ENCODE measurements at regions not wholly inside any gene's neighbourhood (a gene's known extent, or its start where the extent isn't known, plus 50 kb on each side); places are given as distances from the start of the nearest gene placed in this dataset.

DNA sequence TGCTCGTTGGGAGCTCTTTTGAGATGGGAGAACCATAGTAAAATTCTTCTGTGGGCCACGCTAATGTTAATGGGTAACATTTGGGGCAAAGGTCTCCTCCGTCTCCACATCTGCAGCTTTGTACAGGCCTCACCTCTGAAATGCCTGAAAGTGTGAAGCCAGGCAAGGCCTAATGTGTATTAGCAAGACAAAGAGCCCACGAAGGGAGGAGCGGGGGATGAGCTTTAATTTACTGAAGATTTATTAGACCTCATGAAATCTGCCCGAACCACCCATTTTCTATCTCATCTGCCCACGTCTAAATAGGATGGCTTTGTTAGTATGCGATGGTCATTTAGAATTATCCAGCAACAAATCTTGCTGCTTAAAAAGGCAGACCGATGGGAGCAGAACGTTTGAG, 408.9 kb downstream of the PMP22 start:
- DNase-seq (ENCODE audit: low spot score in 2 of 2): no peak
- no peaks in the 10 kb centered on the region for H3K36me3 ChIP-seq
- H3K27me3 ChIP-seq: no peaks in the 10 kb centered on the region
- no peak overlapping the region for H3K27ac ChIP-seq
- no peak overlapping the region for H3K4me3 ChIP-seq
- intact Hi-C loops (cut with DNase I): no loop called here
- H3K9me3 ChIP-seq: no peaks in the 10 kb centered on the region
- TF ChIP-seq, protein P1, sequence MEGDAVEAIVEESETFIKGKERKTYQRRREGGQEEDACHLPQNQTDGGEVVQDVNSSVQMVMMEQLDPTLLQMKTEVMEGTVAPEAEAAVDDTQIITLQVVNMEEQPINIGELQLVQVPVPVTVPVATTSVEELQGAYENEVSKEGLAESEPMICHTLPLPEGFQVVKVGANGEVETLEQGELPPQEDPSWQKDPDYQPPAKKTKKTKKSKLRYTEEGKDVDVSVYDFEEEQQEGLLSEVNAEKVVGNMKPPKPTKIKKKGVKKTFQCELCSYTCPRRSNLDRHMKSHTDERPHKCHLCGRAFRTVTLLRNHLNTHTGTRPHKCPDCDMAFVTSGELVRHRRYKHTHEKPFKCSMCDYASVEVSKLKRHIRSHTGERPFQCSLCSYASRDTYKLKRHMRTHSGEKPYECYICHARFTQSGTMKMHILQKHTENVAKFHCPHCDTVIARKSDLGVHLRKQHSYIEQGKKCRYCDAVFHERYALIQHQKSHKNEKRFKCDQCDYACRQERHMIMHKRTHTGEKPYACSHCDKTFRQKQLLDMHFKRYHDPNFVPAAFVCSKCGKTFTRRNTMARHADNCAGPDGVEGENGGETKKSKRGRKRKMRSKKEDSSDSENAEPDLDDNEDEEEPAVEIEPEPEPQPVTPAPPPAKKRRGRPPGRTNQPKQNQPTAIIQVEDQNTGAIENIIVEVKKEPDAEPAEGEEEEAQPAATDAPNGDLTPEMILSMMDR (IDR thresholded peaks at IDR 0.05): no peak
- H3K4me1 ChIP-seq: no peaks in the 10 kb centered on the region

DNA sequence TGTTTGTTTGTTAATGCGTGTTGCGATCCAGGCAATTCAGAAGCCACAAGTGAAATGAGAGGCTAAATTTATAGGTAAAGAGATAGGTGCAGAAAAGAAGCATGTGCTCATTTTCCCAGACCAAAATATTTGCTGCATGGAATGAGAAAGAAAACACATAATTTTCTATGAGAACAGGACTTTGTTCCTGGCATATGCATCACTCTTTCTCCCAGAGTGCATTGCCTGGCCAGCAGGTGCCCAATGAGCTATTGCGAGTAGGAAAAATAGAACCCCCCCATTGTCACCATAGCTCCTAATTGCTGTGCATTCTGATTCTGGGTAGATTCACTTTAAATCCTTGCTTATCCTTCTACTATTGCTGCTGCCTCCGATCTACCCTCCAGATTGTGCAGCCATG, 410.4 kb downstream of the PMP22 start:
- Histone ChIP-seq H3K27ac (no peak overlapping the region), H3K9me3 (no peaks in the 10 kb centered on the region), H3K27me3 (no peaks in the 10 kb centered on the region), H3K4me1 (no peaks in the 10 kb centered on the region), H3K4me3 (no peak overlapping the region), H3K36me3 (no peaks in the 10 kb centered on the region)
- no peak for DNase-seq (ENCODE audit: low spot score in 2 of 2)
- intact Hi-C loops (cut with DNase I): no loop called here
- TF ChIP-seq, protein P1 (IDR thresholded peaks at IDR 0.05): no peak

DNA sequence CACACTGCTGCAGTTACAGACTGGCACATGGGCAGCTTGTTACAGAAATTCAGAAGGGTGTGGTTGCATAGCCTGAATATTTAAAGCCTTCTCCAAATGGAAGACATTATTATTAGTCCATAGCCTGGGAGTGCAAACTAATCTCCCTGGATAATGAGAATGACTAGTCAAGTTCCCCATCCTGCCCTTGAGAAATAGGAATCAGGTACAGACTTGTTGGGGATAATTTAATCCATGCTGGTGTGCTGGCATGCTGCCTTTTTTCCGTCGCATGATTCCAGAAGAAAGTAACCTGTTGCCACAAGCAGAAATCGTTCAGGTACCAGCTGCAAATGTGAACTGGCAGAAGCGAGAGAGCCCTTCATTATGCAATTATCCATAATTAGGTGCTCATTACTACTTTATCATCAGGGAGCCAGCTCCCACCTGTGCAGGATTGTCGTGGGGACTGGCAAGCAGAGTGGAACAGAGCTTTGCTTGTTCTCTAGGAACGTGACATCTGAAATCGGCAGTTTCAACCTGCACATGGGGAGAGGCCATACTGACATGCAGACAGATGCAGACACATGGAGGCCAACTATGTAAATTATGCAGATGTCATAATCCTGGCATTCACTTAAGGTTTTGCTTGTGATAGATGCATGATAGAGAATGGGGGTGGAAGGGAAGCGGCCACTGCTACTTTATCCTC, 419.4 kb downstream of the PMP22 start:
- intact Hi-C loops (cut with DNase I): no loop called here
- TF ChIP-seq, protein P1 (IDR thresholded peaks at IDR 0.05): no peak
- Histone ChIP-seq H3K9me3 (no peaks in the 10 kb centered on the region), H3K4me3 (no peak overlapping the region), H3K27me3 (no peaks in the 10 kb centered on the region), H3K4me1 (no peaks in the 10 kb centered on the region), H3K36me3 (no peaks in the 10 kb centered on the region), H3K27ac (no peak overlapping the region)
- DNase-seq (ENCODE audit: low spot score in 2 of 2): no peak

DNA sequence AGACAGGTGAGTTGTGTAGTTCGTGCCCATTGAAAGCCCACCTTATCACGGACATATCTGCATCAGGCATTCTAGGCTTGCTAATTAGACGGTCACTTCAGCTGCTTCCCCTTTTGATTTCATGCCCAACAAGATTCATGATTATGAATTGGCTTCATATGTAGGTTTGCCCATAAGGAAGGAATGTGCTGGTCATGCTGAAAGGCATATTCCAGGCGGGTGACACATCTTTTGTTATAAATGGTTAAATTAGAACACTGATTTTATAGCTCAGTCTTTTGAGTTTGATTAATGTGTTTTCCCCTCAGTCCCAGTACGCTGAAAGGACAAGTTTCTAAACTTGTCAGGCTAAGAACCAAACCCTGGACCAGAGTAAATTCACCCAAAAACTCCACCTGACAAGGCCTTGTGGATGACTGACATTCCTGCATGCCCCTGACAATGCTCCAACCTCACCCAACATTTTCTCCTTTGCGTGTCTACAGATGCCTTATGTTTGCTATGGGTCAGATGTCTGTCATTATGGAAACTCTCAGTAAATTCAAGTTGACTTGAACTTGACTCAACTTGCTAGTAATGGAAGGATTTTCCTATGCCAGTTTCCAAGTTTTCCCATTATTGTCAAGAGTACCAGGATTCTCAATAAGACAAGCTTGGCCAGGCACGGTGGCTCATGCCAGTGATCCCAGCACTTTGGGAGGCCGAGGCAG, 421.9 kb downstream of the PMP22 start:
- H3K27me3 ChIP-seq: no peaks in the 10 kb centered on the region
- no peak for DNase-seq (ENCODE audit: low spot score in 2 of 2)
- no peaks in the 10 kb centered on the region for H3K9me3 ChIP-seq
- no peaks in the 10 kb centered on the region for H3K36me3 ChIP-seq
- H3K27ac ChIP-seq: no peak overlapping the region
- no peak overlapping the region for H3K4me3 ChIP-seq
- TF ChIP-seq, protein P1 (IDR thresholded peaks at IDR 0.05): no peak
- intact Hi-C loops (cut with DNase I): no loop called here
- no peaks in the 10 kb centered on the region for H3K4me1 ChIP-seq

DNA sequence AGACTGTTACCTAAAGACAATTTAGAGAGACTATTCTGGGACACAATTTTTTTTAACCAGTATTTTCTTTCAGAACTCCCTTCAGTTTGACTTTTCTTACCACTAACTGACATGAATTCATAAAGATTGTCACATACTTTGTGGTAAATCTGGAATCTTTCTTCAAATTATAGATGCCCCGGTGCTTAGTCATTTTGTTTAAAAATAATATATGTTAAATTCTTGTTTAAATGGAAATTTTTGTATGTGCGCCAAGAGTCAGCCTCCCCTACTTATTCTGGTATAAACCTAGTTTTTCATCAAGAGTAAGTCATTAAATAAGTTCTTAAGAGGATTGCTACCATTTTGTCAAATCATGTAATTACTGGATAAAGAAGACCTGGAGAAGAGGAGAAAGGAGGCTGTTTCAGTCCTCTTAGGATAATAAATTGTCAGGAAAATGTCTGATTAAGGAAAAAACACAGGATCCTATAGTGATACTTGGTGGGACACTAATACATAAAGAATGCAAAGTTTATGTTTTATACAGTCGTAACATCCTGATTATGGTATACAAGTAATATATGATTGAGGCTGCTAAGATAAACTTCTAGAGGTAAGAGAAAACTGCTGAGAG, 424.4 kb downstream of the PMP22 start:
- Histone ChIP-seq H3K4me1 (no peaks in the 10 kb centered on the region), H3K36me3 (no peaks in the 10 kb centered on the region), H3K9me3 (no peaks in the 10 kb centered on the region), H3K27ac (no peak overlapping the region), H3K4me3 (no peak overlapping the region), H3K27me3 (no peaks in the 10 kb centered on the region)
- intact Hi-C loops (cut with DNase I): no loop called here
- TF ChIP-seq, protein P1 (IDR thresholded peaks at IDR 0.05): no peak
- DNase-seq (ENCODE audit: low spot score in 2 of 2): no peak

Measured in ascending aorta (tissue), 2 donors.